Gastrocnemius medialis (tissue), 4 donors: ENCODE measurements at regions not wholly inside any gene's neighbourhood (a gene's known extent, or its start where the extent isn't known, plus 50 kb on each side); places are given as distances from the start of the nearest gene placed in this dataset.

ENCODE experiments used
- CTCF ChIP-seq, 5 experiments: fragments of 450-650 bp in 3 of 5; fragments of 200-600 bp in 2 of 5; sonication (generic) in 2 of 5; IDR thresholded peaks in 4 of 5; conservative IDR thresholded peaks in 1 of 5; 1 replicate in 4 of 5; 2 replicates in 1 of 5; pipeline ENCODE4 v1.5.1; 2016 to 2019; ENCODE audit warnings: antibody characterized with exemption in 5 of 5, mild to moderate bottlenecking in 3 of 5, moderate library complexity in 3 of 5
- POLR2A ChIP-seq, 2 donors: fragments of 450-650 bp; IDR thresholded peaks; one replicate each; pipeline ENCODE4 v1.6.1; 2017; ENCODE audit warnings: antibody characterized with exemption in 2 of 2, mild to moderate bottlenecking in 2 of 2, moderate library complexity in 2 of 2

GRCh38 chr4:164402554-164402953, 351.4 kb upstream of the SMIM31 start:
- TF ChIP-seq CTCF (IDR thresholded peaks at IDR 0.05 in 4 of 5, conservative IDR thresholded peaks at IDR 0.05 in 1 of 5) (no peak), POLR2A (IDR thresholded peaks at IDR 0.05) (no peak)
